H1 (cell line): ENCODE measurements at regions not wholly inside any gene's neighbourhood (a gene's known extent, or its start where the extent isn't known, plus 50 kb on each side); places are given as distances from the start of the nearest gene placed in this dataset.

Experiments used
- CTCF ChIA-PET: fragments of 300-600 bp; sonication (Branson Sonifier 250); formaldehyde crosslinking; loops from one replicate; lab custom pipeline; 2021; ENCODE audit not compliant: partially characterized antibody; lab: Charles Lee
- POLR2A ChIA-PET: fragments of 300-600 bp; sonication (Branson Sonifier 250); formaldehyde crosslinking; loops from one replicate; lab custom pipeline; 2021; ENCODE audit warnings: inconsistent platforms; ENCODE audit not compliant: partially characterized antibody; lab: Charles Lee
- DNase-seq, 2 experiments: peaks; one replicate each; pipeline versions ENCODE4 v3.0.0 to v3.0.0-alpha.2; 2010 to 2022; ENCODE audit warnings: low spot score in 2 of 2, low read depth in 1 of 2, mixed read lengths in 1 of 2
- FAIRE-seq: peaks from 2 replicates; lab custom pipeline; 2011; peaks lifted over from hg19 to GRCh38; lab: Jason Lieb, UNC
- H2AFZ ChIP-seq: 2 replicates; pipeline ENCODE4 v1.8.1; 2012; ENCODE audit warnings: low read length, inconsistent platforms
- H2AK5ac ChIP-seq: 2 replicates; pipeline ENCODE4 v1.6.1; 2013; ENCODE audit warnings: low read depth, low read length
- H2BK120ac ChIP-seq: replicated peaks from 2 replicates; pipeline ENCODE3; 2013; ENCODE audit warnings: low read depth, low read length, inconsistent platforms
- H2BK12ac ChIP-seq: 2 replicates; pipeline ENCODE4 v1.6.1; 2013; ENCODE audit warnings: low read depth, low read length
- H2BK15ac ChIP-seq: 2 replicates; pipeline ENCODE4 v1.6.1; 2013; ENCODE audit warnings: low read length
- H2BK20ac ChIP-seq: 2 replicates; pipeline ENCODE4 v1.6.1; 2013; ENCODE audit warnings: low read length
- H2BK5ac ChIP-seq: 2 replicates; pipeline ENCODE4 v1.6.1; 2013; ENCODE audit warnings: low read depth, low read length
- H3K14ac ChIP-seq: 2 replicates; pipeline ENCODE4 v1.6.1; 2013; ENCODE audit warnings: inconsistent platforms; ENCODE audit not compliant: insufficient read length
- H3K18ac ChIP-seq: 2 replicates; pipeline ENCODE4 v1.6.1; 2013; ENCODE audit warnings: low read length; ENCODE audit errors: extremely low read depth
- H3K23ac ChIP-seq: 2 replicates; pipeline ENCODE4 v1.6.1; 2013; ENCODE audit warnings: inconsistent platforms; ENCODE audit not compliant: insufficient read length
- H3K23me2 ChIP-seq: 2 replicates; pipeline ENCODE4 v1.6.1; 2013; ENCODE audit warnings: low read depth, low read length
- H3K27ac ChIP-seq: 2 replicates; pipeline ENCODE4 v1.6.1; 2011; ENCODE audit warnings: low read depth, low read length, inconsistent platforms
- H3K27me3 ChIP-seq, 4 experiments: replicated peaks in 1 of 4; 1 replicate in 1 of 4; 2 replicates in 3 of 4; pipeline versions ENCODE4 v1.6.1 to v1.8.1; 2011 to 2013; ENCODE audit warnings: low read length in 3 of 4, mild to moderate bottlenecking in 3 of 4, inconsistent platforms in 2 of 4, mixed read lengths in 2 of 4, moderate library complexity in 1 of 4; ENCODE audit not compliant: control insufficient read depth in 3 of 4, insufficient read depth in 3 of 4; ENCODE audit errors: extremely low read depth in 1 of 4
- H3K36me3 ChIP-seq, 4 experiments: 2 replicates each; pipeline versions ENCODE4 v1.6.1 to v1.8.1; 2011 to 2013; ENCODE audit warnings: mild to moderate bottlenecking in 4 of 4, low read length in 3 of 4, moderate library complexity in 2 of 4, control low read depth in 1 of 4, inconsistent platforms in 1 of 4; ENCODE audit not compliant: insufficient read depth in 4 of 4, control insufficient read depth in 2 of 4
- H3K4ac ChIP-seq: replicated peaks from 2 replicates; pipeline ENCODE3; 2013; ENCODE audit warnings: low read length, low read depth, mixed read lengths, inconsistent platforms; ENCODE audit not compliant: insufficient read length
- H3K4me1 ChIP-seq, 4 experiments: replicated peaks in 1 of 4; 1 replicate in 1 of 4; 2 replicates in 3 of 4; pipeline versions ENCODE4 v1.6.1 to v1.8.1; 2011 to 2013; ENCODE audit warnings: low read length in 3 of 4, inconsistent platforms in 2 of 4, mixed read lengths in 1 of 4; ENCODE audit not compliant: insufficient read depth in 4 of 4, control insufficient read depth in 3 of 4
- H3K4me2 ChIP-seq, 2 experiments: 2 replicates each; pipeline versions ENCODE4 v1.6.1 to v1.8.1; 2011 to 2013; ENCODE audit warnings: low read depth in 2 of 2, low read length in 2 of 2, control low read depth in 1 of 2, inconsistent platforms in 1 of 2, mild to moderate bottlenecking in 1 of 2; ENCODE audit not compliant: insufficient read depth in 1 of 2
- H3K4me3 ChIP-seq, 4 experiments: fragments of 200-600, 300-600 bp in 1 of 4; sonication (generic), shearing (Covaris generic), sonication (Bioruptor Twin) in 1 of 4; 2 replicates each; pipeline versions ENCODE4 v1.5.1 to v1.8.1; 2011 to 2016; ENCODE audit warnings: low read length in 4 of 4, low read depth in 3 of 4, control low read depth in 2 of 4, inconsistent platforms in 2 of 4, mild to moderate bottlenecking in 2 of 4, mixed read lengths in 1 of 4, moderate library complexity in 1 of 4; ENCODE audit not compliant: insufficient read depth in 2 of 4; ENCODE audit errors: extremely low read depth in 1 of 4
- H3K56ac ChIP-seq: replicated peaks from 2 replicates; pipeline ENCODE3; 2013; ENCODE audit warnings: low read depth, mild to moderate bottlenecking, mixed read lengths, low read length, inconsistent platforms; ENCODE audit not compliant: insufficient read length
- H3K79me1 ChIP-seq: 2 replicates; pipeline ENCODE4 v1.6.1; 2013; ENCODE audit warnings: low read depth, low read length, control low read depth
- H3K79me2 ChIP-seq, 2 experiments: 2 replicates each; pipeline versions ENCODE4 v1.6.1 to v1.8.1; 2012 to 2013; ENCODE audit warnings: low read length in 2 of 2, mild to moderate bottlenecking in 2 of 2, inconsistent platforms in 1 of 2; ENCODE audit not compliant: insufficient read depth in 2 of 2, control insufficient read depth in 1 of 2
- H3K9ac ChIP-seq, 4 experiments: replicated peaks in 1 of 4; 1 replicate in 1 of 4; 2 replicates in 3 of 4; pipeline versions ENCODE4 v1.6.1 to v1.8.1; 2011 to 2013; ENCODE audit warnings: low read depth in 3 of 4, low read length in 3 of 4, control low read depth in 2 of 4, mild to moderate bottlenecking in 2 of 4, moderate library complexity in 2 of 4, inconsistent platforms in 1 of 4; ENCODE audit errors: extremely low read depth in 1 of 4
- H3K9me3 ChIP-seq, 2 experiments: 2 replicates each; pipeline versions ENCODE4 v1.6.1 to v1.8.1; 2012 to 2013; ENCODE audit warnings: mild to moderate bottlenecking in 2 of 2, moderate library complexity in 2 of 2, control low read depth in 1 of 2, inconsistent platforms in 1 of 2, low read depth in 1 of 2, low read length in 1 of 2, mixed read lengths in 1 of 2; ENCODE audit not compliant: insufficient read depth in 2 of 2
- H4K20me1 ChIP-seq, 2 experiments: replicated peaks in 1 of 2; 2 replicates each; pipeline versions ENCODE3 to v1.8.1; 2011 to 2013; ENCODE audit warnings: inconsistent platforms in 2 of 2, low read length in 2 of 2, mild to moderate bottlenecking in 1 of 2; ENCODE audit not compliant: insufficient read depth in 2 of 2, control insufficient read depth in 1 of 2
- H4K5ac ChIP-seq: 2 replicates; pipeline ENCODE4 v1.6.1; 2013; ENCODE audit warnings: low read length, low read depth, mixed read lengths, inconsistent platforms; ENCODE audit not compliant: insufficient read length
- H4K8ac ChIP-seq: 2 replicates; pipeline ENCODE4 v1.8.0; 2013; ENCODE audit warnings: mild to moderate bottlenecking, moderate library complexity, low read length, inconsistent platforms; ENCODE audit not compliant: insufficient read depth; ENCODE audit errors: extremely low read depth
- H4K91ac ChIP-seq: replicated peaks from 2 replicates; pipeline ENCODE3; 2013; ENCODE audit warnings: low read length, mixed read lengths, inconsistent platforms; ENCODE audit not compliant: insufficient read length
- BACH1 ChIP-seq: IDR thresholded peaks from 2 replicates; pipeline ENCODE4 v1.6.1; 2012; ENCODE audit warnings: low read length, improper control_type of control experiment
- BCL11A ChIP-seq, 2 experiments: IDR thresholded peaks; one replicate each; pipeline ENCODE4 v1.6.1; 2011; ENCODE audit warnings: low read depth in 2 of 2, low read length in 2 of 2, mild to moderate bottlenecking in 2 of 2
- CBX5 ChIP-seq: fragments of 300-800, 300-1000 bp; sonication (generic); IDR thresholded peaks from 2 replicates; pipeline ENCODE4 v1.7.1; 2016; ENCODE audit warnings: antibody characterized with exemption, low read length, low read depth
- CTBP2 ChIP-seq: IDR thresholded peaks from 2 replicates; pipeline ENCODE4 v1.7.0; 2011; ENCODE audit warnings: borderline replicate concordance, mild to moderate bottlenecking, moderate library complexity, mixed read lengths, low read length; ENCODE audit not compliant: insufficient read depth, insufficient read length
- GABPA ChIP-seq: IDR thresholded peaks from 2 replicates; pipeline ENCODE4 v1.6.1; 2011; ENCODE audit warnings: mild to moderate bottlenecking, low read length, moderate library complexity, borderline replicate concordance; ENCODE audit not compliant: insufficient read depth
- HDAC2 ChIP-seq, 2 experiments: fragments of 300-600 bp in 1 of 2; sonication (generic) in 1 of 2; IDR thresholded peaks; 2 replicates each; pipeline ENCODE4 v1.6.1; 2011 to 2012; ENCODE audit warnings: low read depth in 2 of 2, low read length in 2 of 2, mild to moderate bottlenecking in 2 of 2, moderate library complexity in 2 of 2, borderline replicate concordance in 1 of 2, inconsistent platforms in 1 of 2
- KDM5A ChIP-seq: fragments of 200-600 bp; IDR thresholded peaks from 2 replicates; pipeline ENCODE4 v1.7.1; 2012; ENCODE audit warnings: mild to moderate bottlenecking, low read length, inconsistent platforms, mixed read lengths
- NRF1 ChIP-seq: IDR thresholded peaks from 2 replicates; pipeline ENCODE4 v1.6.1; 2011; ENCODE audit warnings: mild to moderate bottlenecking, low read depth, low read length, improper control_type of control experiment
- RAD21 ChIP-seq, 2 experiments: IDR thresholded peaks in 1 of 2; conservative IDR thresholded peaks in 1 of 2; 2 replicates each; pipeline ENCODE4 v1.6.1; 2011; ENCODE audit warnings: low read depth in 2 of 2, low read length in 2 of 2, improper control_type of control experiment in 1 of 2, inconsistent platforms in 1 of 2, mild to moderate bottlenecking in 1 of 2, moderate library complexity in 1 of 2
- SIX5 ChIP-seq: IDR thresholded peaks from 2 replicates; pipeline ENCODE4 v1.6.1; 2011; ENCODE audit warnings: mild to moderate bottlenecking, low read depth, low read length
- TBP ChIP-seq: IDR thresholded peaks from 2 replicates; pipeline ENCODE4 v1.6.1; 2011; ENCODE audit warnings: low read depth, low read length, improper control_type of control experiment
- WGBS, 2 experiments: shearing (Covaris generic) in 1 of 2; methylation state at CpG; one replicate each; pipeline versions ENCODE4 v1.1.6 to v1.1.7; 2013 to 2015; ENCODE audit warnings: low lambda C conversion rate in 2 of 2, mixed read lengths in 2 of 2, inconsistent platforms in 1 of 2, low coverage in 1 of 2, missing lambda C conversion rate in 1 of 2; ENCODE audit not compliant: insufficient replicate concordance in 2 of 2, insufficient coverage in 1 of 2, insufficient read length in 1 of 2; ENCODE audit errors: extremely low coverage in 1 of 2, missing lambda C conversion rate in 1 of 2; 5-methylcytosine and 5-hydroxymethylcytosine counted together

- no peak for FAIRE-seq
Measured at GRCh38 chr14:81637639-81638038, 104.0 kb upstream of the SEL1L start.

More at GRCh38 chr14:81637639-81638038, 104.0 kb upstream of the SEL1L start:
- Histone ChIP-seq H2BK20ac (no peak overlapping the region), H3K23me2 (no peaks in the 10 kb centered on the region), H2BK5ac (no peak overlapping the region), H3K27me3 (no peaks in the 10 kb centered on the region; a peak in 1 of 7 replicates), H3K4me2 (no peak overlapping the region), H3K79me1 (no peaks in the 10 kb centered on the region), H3K9ac (no peak overlapping the region), H2BK120ac (no peak overlapping the region), H2BK15ac (no peak overlapping the region), H4K8ac (no peak overlapping the region), H4K91ac (no peak overlapping the region), H3K18ac (no peak overlapping the region), H2BK12ac (no peak overlapping the region), H3K79me2 (no peaks in the 10 kb centered on the region), H3K4me1 (peaks cover 0 to 7% (median 2%) of the 10 kb centered on the region in 4 experiments; a peak in 3 of 7 replicates), H4K5ac (no peak overlapping the region), H3K36me3 (no peaks in the 10 kb centered on the region), H3K27ac (no peak overlapping the region), H3K4ac (no peak overlapping the region), H3K4me3 (no peak overlapping the region), H2AK5ac (no peak overlapping the region), H4K20me1 (no peaks in the 10 kb centered on the region), H3K14ac (no peak overlapping the region), H3K23ac (no peak overlapping the region), H3K56ac (no peak overlapping the region), H3K9me3 (no peaks in the 10 kb centered on the region), H2AFZ (no peak overlapping the region)
- WGBS, 2 experiments = 88% methylated on average over 1 of the region's 1 CpG; no CpG with 5 or more reads in 1 of the 2 experiments
- ChIA-PET CTCF (interaction anchor here (1.3 to 1.8 kb wide), 2 partner anchors 10 to 12 kb away, joined by 4 read pairs; no protein-coding TSS in a partner anchor), POLR2A (no interaction called here)
- TF ChIP-seq BACH1 (no peak), RAD21 (IDR thresholded peaks at IDR 0.05 in 1 of 2, conservative IDR thresholded peaks at IDR 0.05 in 1 of 2; ENCODE audit: low read depth in 2 of 2, low read length in 2 of 2) (no peak), SIX5 (no peak), HDAC2 (IDR thresholded peaks at IDR 0.05; ENCODE audit: borderline replicate concordance in 1 of 2, low read depth in 2 of 2, low read length in 2 of 2) (no peak), CTBP2 (no peak), GABPA (no peak), KDM5A (no peak), NRF1 (no peak), TBP (no peak), BCL11A (IDR thresholded peaks at IDR 0.05; ENCODE audit: low read depth in 2 of 2, low read length in 2 of 2) (no peak), CBX5 (no peak)
- no peak for DNase-seq
